OCI-LY1 (cell line): ENCODE measurements at regions not wholly inside any gene's neighbourhood (a gene's known extent, or its start where the extent isn't known, plus 50 kb on each side); places are given as distances from the start of the nearest gene placed in this dataset.

ENCODE experiments used
- H2AFZ ChIP-seq: fragments of 200-600 bp; sonication (generic), shearing (Covaris generic); 2 replicates; pipeline ENCODE4 v1.6.0; 2014; ENCODE audit warnings: antibody characterized with exemption, mild to moderate bottlenecking, low read length
- H3F3A ChIP-seq: fragments of 200-600 bp; sonication (generic), shearing (Covaris generic); 2 replicates; pipeline ENCODE4 v1.6.0; 2014; ENCODE audit warnings: mild to moderate bottlenecking, antibody characterized with exemption, low read length, moderate library complexity; ENCODE audit not compliant: insufficient read depth
- H3K27ac ChIP-seq: fragments of 200-600 bp; sonication (generic); 2 replicates; pipeline ENCODE4 v1.5.1; 2014; ENCODE audit warnings: low read length, mixed run types, mild to moderate bottlenecking, low read depth; ENCODE audit not compliant: poor library complexity, severe bottlenecking
- H3K27me3 ChIP-seq: fragments of 200-600 bp; sonication (generic); 2 replicates; pipeline ENCODE4 v1.6.0; 2014; ENCODE audit warnings: antibody characterized with exemption, mild to moderate bottlenecking, low read length, moderate library complexity; ENCODE audit not compliant: insufficient read depth
- H3K36me3 ChIP-seq: fragments of 200-600 bp; sonication (generic); 2 replicates; pipeline ENCODE4 v1.6.1; 2014; ENCODE audit warnings: mild to moderate bottlenecking, antibody characterized with exemption, low read length, moderate library complexity, mixed read lengths; ENCODE audit not compliant: insufficient read depth
- H3K4me1 ChIP-seq: fragments of 200-600 bp; sonication (generic); 2 replicates; pipeline ENCODE4 v1.5.1; 2014; ENCODE audit warnings: mild to moderate bottlenecking, low read length, moderate library complexity; ENCODE audit not compliant: insufficient read depth, severe bottlenecking
- H3K4me2 ChIP-seq: fragments of 200-600 bp; sonication (generic), shearing (Covaris generic); 2 replicates; pipeline ENCODE4 v1.6.1; 2014; ENCODE audit warnings: low read length
- H3K4me3 ChIP-seq: fragments of 200-600 bp; sonication (generic); 2 replicates; pipeline ENCODE4 v1.5.1; 2014; ENCODE audit warnings: low read length, low read depth, mild to moderate bottlenecking, mixed read lengths; ENCODE audit not compliant: poor library complexity, severe bottlenecking
- H3K79me2 ChIP-seq: fragments of 200-600 bp; shearing (Covaris generic); 2 replicates; pipeline ENCODE4 v1.6.1; 2016; ENCODE audit warnings: mixed run types, low read length, mixed read lengths; ENCODE audit not compliant: insufficient read depth
- H3K9ac ChIP-seq: fragments of 200-600 bp; sonication (generic), shearing (Covaris generic); 2 replicates; pipeline ENCODE4 v1.6.1; 2014; ENCODE audit warnings: mild to moderate bottlenecking, low read length, mixed read lengths
- H3K9me2 ChIP-seq: fragments of 200-600 bp; sonication (generic), shearing (Covaris generic); 2 replicates; pipeline ENCODE4 v1.6.1; 2014; ENCODE audit warnings: low read depth, mild to moderate bottlenecking, low read length, mixed read lengths
- H3K9me3 ChIP-seq: fragments of 200-600 bp; shearing (Covaris generic); 2 replicates; pipeline ENCODE4 v1.6.1; 2014; ENCODE audit warnings: low read length, mixed read lengths
- H4K20me1 ChIP-seq: fragments of 200-600 bp; sonication (generic), shearing (Covaris generic); 2 replicates; pipeline ENCODE4 v1.6.0; 2016; ENCODE audit warnings: mild to moderate bottlenecking, low read length; ENCODE audit not compliant: insufficient read depth
- EZH2 ChIP-seq: fragments of 200-600 bp; sonication (generic), shearing (Covaris generic); IDR thresholded peaks from 2 replicates; pipeline ENCODE4 v1.8.0; 2017; ENCODE audit warnings: borderline replicate concordance, mixed run types, mild to moderate bottlenecking, antibody characterized with exemption, low read length, moderate library complexity, mixed read lengths
- TF ChIP-seq, protein P1 (sequence below): fragments of 200-600 bp; sonication (generic), shearing (Covaris generic); IDR thresholded peaks from 2 replicates; pipeline ENCODE4 v1.5.1; 2017; ENCODE audit warnings: mild to moderate bottlenecking, antibody characterized with exemption, low read length, moderate library complexity, mixed read lengths

DNA sequence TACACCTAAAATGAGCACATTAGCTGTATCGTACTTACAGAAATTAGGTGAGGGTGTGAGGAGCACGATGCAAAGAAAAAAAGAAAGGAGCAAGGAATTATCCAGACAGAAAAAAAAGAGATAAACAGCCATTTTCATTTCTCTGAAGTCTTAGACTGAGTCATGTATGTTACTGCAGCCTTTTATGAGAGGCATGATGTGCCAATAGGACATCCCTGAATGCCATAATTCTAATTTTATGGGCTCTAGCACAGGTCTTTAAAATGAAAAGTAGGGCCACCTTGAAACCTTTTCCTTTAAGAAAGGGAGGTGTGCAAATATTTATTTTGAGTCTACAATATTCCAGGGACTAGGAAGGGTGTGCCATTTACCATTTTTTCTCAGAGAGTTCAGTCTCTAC, 74.1 kb upstream of the PTPRD start:
- Histone ChIP-seq H3K27me3 (no peaks in the 10 kb centered on the region), H3K4me3 (no peak overlapping the region), H3K27ac (no peak overlapping the region), H3K9me2 (no peaks in the 10 kb centered on the region), H3K4me1 (no peaks in the 10 kb centered on the region), H3K9me3 (no peaks in the 10 kb centered on the region), H2AFZ (no peak overlapping the region), H3K4me2 (no peak overlapping the region), H3K79me2 (no peaks in the 10 kb centered on the region), H3F3A (no peaks in the 10 kb centered on the region), H3K36me3 (no peaks in the 10 kb centered on the region), H3K9ac (no peak overlapping the region), H4K20me1 (no peaks in the 10 kb centered on the region)
- TF ChIP-seq, protein P1, sequence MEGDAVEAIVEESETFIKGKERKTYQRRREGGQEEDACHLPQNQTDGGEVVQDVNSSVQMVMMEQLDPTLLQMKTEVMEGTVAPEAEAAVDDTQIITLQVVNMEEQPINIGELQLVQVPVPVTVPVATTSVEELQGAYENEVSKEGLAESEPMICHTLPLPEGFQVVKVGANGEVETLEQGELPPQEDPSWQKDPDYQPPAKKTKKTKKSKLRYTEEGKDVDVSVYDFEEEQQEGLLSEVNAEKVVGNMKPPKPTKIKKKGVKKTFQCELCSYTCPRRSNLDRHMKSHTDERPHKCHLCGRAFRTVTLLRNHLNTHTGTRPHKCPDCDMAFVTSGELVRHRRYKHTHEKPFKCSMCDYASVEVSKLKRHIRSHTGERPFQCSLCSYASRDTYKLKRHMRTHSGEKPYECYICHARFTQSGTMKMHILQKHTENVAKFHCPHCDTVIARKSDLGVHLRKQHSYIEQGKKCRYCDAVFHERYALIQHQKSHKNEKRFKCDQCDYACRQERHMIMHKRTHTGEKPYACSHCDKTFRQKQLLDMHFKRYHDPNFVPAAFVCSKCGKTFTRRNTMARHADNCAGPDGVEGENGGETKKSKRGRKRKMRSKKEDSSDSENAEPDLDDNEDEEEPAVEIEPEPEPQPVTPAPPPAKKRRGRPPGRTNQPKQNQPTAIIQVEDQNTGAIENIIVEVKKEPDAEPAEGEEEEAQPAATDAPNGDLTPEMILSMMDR: no peak
- TF ChIP-seq EZH2: no peak

DNA sequence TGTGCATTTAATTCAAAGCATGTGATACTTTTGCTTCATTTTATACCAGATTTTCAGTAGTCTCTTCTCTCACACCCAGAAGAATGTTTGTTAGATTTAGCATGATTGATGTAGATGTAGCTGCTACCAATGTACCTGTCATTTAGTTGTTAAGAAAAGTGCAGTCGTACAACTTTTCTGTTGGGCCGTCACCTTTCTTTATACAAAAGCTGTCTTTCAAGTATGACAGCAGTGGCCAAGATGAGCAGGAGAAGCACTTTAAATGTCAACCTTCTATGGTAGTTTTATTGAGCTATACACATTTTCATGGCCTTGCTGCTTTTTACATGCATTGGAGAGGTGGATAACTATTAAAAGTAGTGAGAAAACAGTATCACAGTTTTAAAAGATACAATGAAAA, 77.7 kb upstream of the PTPRD start:
- Histone ChIP-seq H3K9me3 (no peaks in the 10 kb centered on the region), H3K27ac (no peak overlapping the region), H3K9me2 (no peaks in the 10 kb centered on the region), H3K79me2 (no peaks in the 10 kb centered on the region), H3K27me3 (no peaks in the 10 kb centered on the region), H3K36me3 (no peaks in the 10 kb centered on the region), H3K4me2 (no peak overlapping the region), H3F3A (no peaks in the 10 kb centered on the region), H4K20me1 (no peaks in the 10 kb centered on the region), H3K4me1 (no peaks in the 10 kb centered on the region), H3K9ac (no peak overlapping the region), H3K4me3 (no peak overlapping the region), H2AFZ (no peak overlapping the region)
- TF ChIP-seq, protein P1: no peak
- no peak for TF ChIP-seq EZH2

DNA sequence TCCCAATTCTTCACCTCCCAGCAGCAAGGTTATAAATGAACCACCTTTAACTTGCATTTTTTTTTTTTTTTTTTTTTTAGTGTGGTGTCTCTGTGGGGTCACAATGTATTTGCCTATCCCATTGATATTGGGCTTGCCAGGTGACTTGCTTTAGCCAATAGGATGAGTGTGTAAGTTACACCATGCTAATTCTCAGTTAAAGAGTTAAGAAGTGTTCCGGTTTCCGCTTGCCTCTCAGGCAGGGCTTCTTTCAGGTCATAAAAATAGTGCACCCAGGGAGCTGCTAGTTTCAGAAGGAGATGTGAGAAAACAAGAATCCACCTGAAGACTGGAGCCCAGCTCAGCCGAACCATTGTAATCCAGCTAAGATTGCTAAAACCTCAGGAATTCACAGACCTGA, 84.2 kb upstream of the PTPRD start:
- Histone ChIP-seq H3K4me1 (no peaks in the 10 kb centered on the region), H3K36me3 (no peaks in the 10 kb centered on the region), H3K79me2 (no peaks in the 10 kb centered on the region), H3K4me2 (no peak overlapping the region), H3K4me3 (no peak overlapping the region), H3K9ac (no peak overlapping the region), H3K9me3 (no peaks in the 10 kb centered on the region), H3K9me2 (no peaks in the 10 kb centered on the region), H3K27ac (no peak overlapping the region), H3F3A (no peaks in the 10 kb centered on the region), H3K27me3 (no peaks in the 10 kb centered on the region), H2AFZ (no peak overlapping the region), H4K20me1 (no peaks in the 10 kb centered on the region)
- TF ChIP-seq EZH2: no peak
- TF ChIP-seq, protein P1: no peak
